IMR-90 (cell line): ENCODE measurements at regions not wholly inside any gene's neighbourhood (a gene's known extent, or its start where the extent isn't known, plus 50 kb on each side); places are given as distances from the start of the nearest gene placed in this dataset.

ENCODE experiments used
- ATAC-seq: fragments of 200-7000 bp; cut with Tn5 transposase; 2 replicates; pipeline ENCODE4 v1.9.1; 2020; ENCODE audit warnings: low read depth, mild to moderate bottlenecking, moderate library complexity
- BruUV-seq: library from RNA; stranded (reverse); fragments of 400-500 nt; replicated peaks from 2 replicates; lab custom pipeline; 2021; lab: Mats Ljungman, UMichigan
- CTCF ChIA-PET: fragments of 300-600 bp; formaldehyde crosslinking; extraction: SDS; loops from one replicate; lab custom pipeline; 2021; ENCODE audit warnings: antibody characterized with exemption; lab: Yijun Ruan, JAX
- POLR2A ChIA-PET: fragments of 300-600 bp; sonication (Branson Sonifier 250); formaldehyde crosslinking; loops from one replicate; lab custom pipeline; 2022; ENCODE audit warnings: antibody characterized with exemption; ENCODE audit not compliant: unreplicated experiment; lab: Charles Lee
- DNase-seq: peaks from one replicate; pipeline ENCODE4 v3.0.0; 2013
- H2AFZ ChIP-seq: replicated peaks from 2 replicates; pipeline ENCODE3; 2013; ENCODE audit warnings: low read length, mild to moderate bottlenecking; ENCODE audit not compliant: poor library complexity
- H2AK5ac ChIP-seq: 2 replicates; pipeline ENCODE4 v1.6.1; 2013; ENCODE audit warnings: low read depth, low read length, inconsistent platforms
- H2AK9ac ChIP-seq: replicated peaks from 2 replicates; pipeline ENCODE3; 2013; ENCODE audit warnings: mild to moderate bottlenecking, low read depth, low read length, moderate library complexity; ENCODE audit not compliant: poor library complexity
- H2BK120ac ChIP-seq: 2 replicates; pipeline ENCODE4 v1.6.1; 2013; ENCODE audit warnings: low read depth, low read length, inconsistent platforms
- H2BK15ac ChIP-seq: 3 replicates; pipeline ENCODE4 v1.6.1; 2013; ENCODE audit warnings: low read depth, low read length, inconsistent platforms
- H2BK20ac ChIP-seq: 2 replicates; pipeline ENCODE4 v1.6.1; 2013; ENCODE audit warnings: low read depth, mild to moderate bottlenecking, inconsistent platforms, low read length, moderate library complexity
- H2BK5ac ChIP-seq: 2 replicates; pipeline ENCODE4 v1.6.1; 2013; ENCODE audit warnings: mild to moderate bottlenecking, low read depth, low read length, inconsistent platforms; ENCODE audit not compliant: poor library complexity, severe bottlenecking
- H3K14ac ChIP-seq: replicated peaks from 2 replicates; pipeline ENCODE4 v1.6.1; 2013; ENCODE audit warnings: low read depth, low read length, inconsistent platforms
- H3K18ac ChIP-seq: 2 replicates; pipeline ENCODE4 v1.6.1; 2013; ENCODE audit warnings: low read depth, low read length, control low read depth
- H3K23ac ChIP-seq: 2 replicates; pipeline ENCODE4 v1.6.1; 2013; ENCODE audit warnings: low read depth, low read length, inconsistent platforms
- H3K27ac ChIP-seq: 2 replicates; pipeline ENCODE4 v1.5.1; 2013; ENCODE audit warnings: mild to moderate bottlenecking, control low read depth, low read length; ENCODE audit not compliant: insufficient read depth
- H3K27me3 ChIP-seq: 2 replicates; pipeline ENCODE4 v1.6.1; 2013; ENCODE audit warnings: low read length; ENCODE audit not compliant: control insufficient read depth, insufficient read depth
- H3K36me3 ChIP-seq: 2 replicates; pipeline ENCODE4 v1.6.1; 2013; ENCODE audit warnings: low read length, mixed read lengths; ENCODE audit not compliant: control insufficient read depth, insufficient read depth
- H3K4ac ChIP-seq: 2 replicates; pipeline ENCODE4 v1.6.1; 2013; ENCODE audit warnings: low read depth, low read length, inconsistent platforms
- H3K4me1 ChIP-seq: 2 replicates; pipeline ENCODE4 v1.6.1; 2013; ENCODE audit warnings: low read length, mixed read lengths; ENCODE audit not compliant: control insufficient read depth, insufficient read depth
- H3K4me2 ChIP-seq: 2 replicates; pipeline ENCODE4 v1.6.1; 2013; ENCODE audit warnings: low read depth, mild to moderate bottlenecking, control low read depth, low read length, moderate library complexity
- H3K4me3 ChIP-seq: 2 replicates; pipeline ENCODE4 v1.5.1; 2013; ENCODE audit warnings: low read depth, mild to moderate bottlenecking, control low read depth, low read length, moderate library complexity; ENCODE audit not compliant: insufficient read depth
- H3K56ac ChIP-seq: 2 replicates; pipeline ENCODE4 v1.6.1; 2013; ENCODE audit warnings: low read length, inconsistent platforms; ENCODE audit not compliant: insufficient read depth; ENCODE audit errors: extremely low read depth
- H3K79me1 ChIP-seq, 2 experiments: 2 replicates each; pipeline ENCODE4 v1.6.1; 2013; ENCODE audit warnings: low read length in 2 of 2, inconsistent platforms in 1 of 2, low read depth in 1 of 2
- H3K9ac ChIP-seq: 2 replicates; pipeline ENCODE4 v1.6.1; 2013; ENCODE audit warnings: low read depth, low read length, control low read depth
- H3K9me1 ChIP-seq: 2 replicates; pipeline ENCODE4 v1.6.1; 2013; ENCODE audit warnings: low read length, inconsistent platforms; ENCODE audit not compliant: insufficient read depth
- H3K9me3 ChIP-seq: 2 replicates; pipeline ENCODE4 v1.6.1; 2013; ENCODE audit warnings: low read length; ENCODE audit not compliant: control insufficient read depth, insufficient read depth
- H4K20me1 ChIP-seq: 2 replicates; pipeline ENCODE4 v1.6.1; 2013; ENCODE audit warnings: low read length, inconsistent platforms; ENCODE audit not compliant: insufficient read depth
- H4K5ac ChIP-seq: 2 replicates; pipeline ENCODE4 v1.6.1; 2013; ENCODE audit warnings: mild to moderate bottlenecking, low read depth, low read length, control low read depth
- H4K8ac ChIP-seq, 2 experiments: 2 replicates each; pipeline ENCODE4 v1.6.1; 2013; ENCODE audit warnings: low read depth in 2 of 2, low read length in 2 of 2, control low read depth in 1 of 2, inconsistent platforms in 1 of 2
- H4K91ac ChIP-seq: 2 replicates; pipeline ENCODE4 v1.6.1; 2013; ENCODE audit warnings: low read depth, low read length, inconsistent platforms; ENCODE audit not compliant: insufficient read depth
- MAFK ChIP-seq: IDR thresholded peaks from 2 replicates; pipeline ENCODE4 v1.6.1; 2012; ENCODE audit warnings: low read depth, low read length, improper control_type of control experiment
- MAZ ChIP-seq: IDR thresholded peaks from 2 replicates; pipeline ENCODE4 v1.6.1; 2012; ENCODE audit warnings: low read depth, mild to moderate bottlenecking, low read length, improper control_type of control experiment, moderate library complexity, borderline replicate concordance
- MXI1 ChIP-seq: IDR thresholded peaks from 2 replicates; pipeline ENCODE4 v1.6.1; 2012; ENCODE audit warnings: low read depth, mild to moderate bottlenecking, low read length, moderate library complexity, borderline replicate concordance
- POLR2A ChIP-seq: IDR thresholded peaks from 2 replicates; pipeline ENCODE4 v1.6.1; 2012; ENCODE audit warnings: mild to moderate bottlenecking, low read depth, low read length
- WGBS, 2 experiments: methylation state at CpG; one replicate each; pipeline versions ENCODE4 v1.1.5 to v1.1.7; 2013; ENCODE audit warnings: missing lambda C conversion rate in 2 of 2; ENCODE audit not compliant: insufficient read length in 1 of 2; ENCODE audit errors: extremely low coverage in 2 of 2; 5-methylcytosine and 5-hydroxymethylcytosine counted together
- dilution Hi-C: fragments of 300-500 bp; cut with HindIII; formaldehyde crosslinking; loops from one replicate; pipeline ENCODE4 v1.14.3; 2018; ENCODE audit warnings: low sequenced_read_pairs; ENCODE audit not compliant: unreplicated experiment
- in situ Hi-C: fragments of 300-500 bp; cut with MboI; formaldehyde crosslinking; loops from 3 replicates; pipeline ENCODE4 v1.14.3; 2019; ENCODE audit warnings: low sequenced_read_pairs, inconsistent platforms, mixed read lengths
- intact Hi-C: fragments of 100-400 bp; cut with micrococcal nuclease; formaldehyde crosslinking; loops from 2 replicates; pipeline ENCODE4 v1.10.0; 2022

- no peak for DNase-seq
- Histone ChIP-seq H3K36me3 (no peaks in the 10 kb centered on the region), H3K18ac (no peak overlapping the region), H2BK120ac (no peak overlapping the region), H3K4ac (no peak overlapping the region), H3K4me1 (no peaks in the 10 kb centered on the region), H2AK5ac (no peak overlapping the region), H3K14ac (no peak overlapping the region), H4K5ac (no peak overlapping the region), H4K8ac (no peak overlapping the region), H3K79me1 (no peaks in the 10 kb centered on the region), H2BK5ac (no peak overlapping the region), H3K23ac (no peak overlapping the region), H3K4me2 (no peak overlapping the region), H3K56ac (no peak overlapping the region), H2BK20ac (no peak overlapping the region), H3K9me3 (no peaks in the 10 kb centered on the region; the same call in 1 of the 2 replicates), H3K9ac (no peak overlapping the region), H4K20me1 (no peaks in the 10 kb centered on the region), H2AK9ac (no peak overlapping the region), H4K91ac (no peak overlapping the region), H3K27me3 (no peaks in the 10 kb centered on the region), H2AFZ (no peak overlapping the region), H3K9me1 (no peaks in the 10 kb centered on the region), H3K27ac (no peak overlapping the region), H3K4me3 (no peak overlapping the region), H2BK15ac (no peak overlapping the region)
- ChIA-PET POLR2A (no interaction called here), CTCF (no interaction called here)
- dilution Hi-C loops (no loop called here), in situ Hi-C loops (no loop called here), intact Hi-C loops (no loop called here)
- BruUV-seq = no TSS peak
- 35% methylated on average over 2 of the region's 4 CpGs; no CpG with 5 or more reads in 1 of the 2 experiments for WGBS, 2 experiments
- TF ChIP-seq MAZ (no peak), POLR2A (no peak), MXI1 (no peak), MAFK (no peak)
- no peak for ATAC-seq
Observed at GRCh38 chr16:77133706-77134105, 57.3 kb upstream of the MON1B start.
